Activated naive CD8-positive, alpha-beta T cell treated with anti-CD3 and anti-CD28 coated beads, Interleukin-2, amount 50 U/mL, for 24 hours (primary cell): ENCODE measurements at regions not wholly inside any gene's neighbourhood (a gene's known extent, or its start where the extent isn't known, plus 50 kb on each side); places are given as distances from the start of the nearest gene placed in this dataset.

Source experiments
- ATAC-seq: fragments of 150-1000 bp; cut with Tn5 transposase; one replicate; pipeline ENCODE4 v1.10.0; 2021
- DNase-seq: peaks from one replicate; pipeline ENCODE4 v3.0.0; 2021
- H3K27ac Mint-ChIP-seq: one replicate; pipeline ENCODE4 v1.8.0; 2021; ENCODE audit warnings: mild to moderate bottlenecking, mixed read lengths
- H3K27me3 Mint-ChIP-seq: one replicate; pipeline ENCODE4 v1.8.0; 2021; ENCODE audit warnings: mixed read lengths
- H3K36me3 Mint-ChIP-seq: one replicate; pipeline ENCODE4 v1.8.0; 2021; ENCODE audit warnings: low read depth, mixed read lengths
- H3K4me1 Mint-ChIP-seq: one replicate; pipeline ENCODE4 v1.8.0; 2021; ENCODE audit warnings: mixed read lengths
- H3K4me3 Mint-ChIP-seq: one replicate; pipeline ENCODE4 v1.8.0; 2021; ENCODE audit warnings: mild to moderate bottlenecking, moderate library complexity, mixed read lengths
- H3K9me3 Mint-ChIP-seq: one replicate; pipeline ENCODE4 v1.8.0; 2021; ENCODE audit warnings: mixed read lengths

DNA sequence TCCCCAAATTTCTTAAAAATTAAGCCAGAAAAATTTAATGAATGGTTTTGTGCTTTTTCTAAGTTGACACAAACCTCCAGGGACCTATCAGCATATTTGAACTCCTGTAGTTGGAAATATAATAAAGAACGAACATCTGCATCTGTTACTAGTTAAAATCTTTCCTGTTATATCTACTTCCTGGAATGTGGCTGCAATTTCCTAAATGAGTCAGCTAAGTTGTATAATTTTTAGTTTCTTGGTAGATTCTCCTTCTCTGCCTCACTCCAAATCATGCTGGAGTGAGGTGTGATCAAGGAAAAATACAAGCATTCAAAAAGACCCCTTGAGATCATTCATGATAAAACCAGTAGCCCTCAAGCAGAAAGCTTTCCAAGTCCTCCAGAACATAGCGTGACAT lies 106.2 kb upstream of the MCTP2 start:
- H3K9me3 Mint-ChIP-seq = no peaks in the 10 kb centered on the region
- ATAC-seq (no peak), DNase-seq (no peak)
- no peaks in the 10 kb centered on the region for H3K36me3 Mint-ChIP-seq
- no peak overlapping the region for H3K27ac Mint-ChIP-seq
- no peak overlapping the region for H3K4me3 Mint-ChIP-seq
- H3K4me1 Mint-ChIP-seq = no peaks in the 10 kb centered on the region
- peaks cover 3% of the 10 kb centered on the region for H3K27me3 Mint-ChIP-seq

DNA sequence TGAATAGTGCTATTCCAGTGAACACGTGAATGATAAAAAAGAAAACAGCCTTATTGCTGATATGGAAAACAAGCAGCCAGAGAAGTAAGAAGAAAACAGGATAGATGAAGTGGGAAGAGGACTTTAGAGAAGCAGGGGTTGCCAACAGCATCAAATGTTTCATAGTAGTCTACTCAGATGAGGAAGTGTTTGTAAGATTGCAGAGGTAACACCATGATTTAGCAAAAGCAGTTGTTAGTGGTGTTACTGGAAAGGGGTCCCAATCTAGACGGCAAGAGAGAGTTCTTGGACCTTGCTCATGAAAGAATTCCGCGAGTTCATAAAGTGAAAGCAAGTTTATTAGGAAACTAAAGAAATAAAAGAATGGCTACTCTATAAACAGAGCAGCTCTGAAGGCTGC lies 108.8 kb upstream of the MCTP2 start:
- H3K36me3 Mint-ChIP-seq = no peaks in the 10 kb centered on the region
- H3K27ac Mint-ChIP-seq = no peak overlapping the region
- no peaks in the 10 kb centered on the region for H3K4me1 Mint-ChIP-seq
- DNase-seq = no peak
- H3K4me3 Mint-ChIP-seq = no peak overlapping the region
- ATAC-seq = no peak
- no peaks in the 10 kb centered on the region for H3K9me3 Mint-ChIP-seq
- no peaks in the 10 kb centered on the region for H3K27me3 Mint-ChIP-seq

DNA sequence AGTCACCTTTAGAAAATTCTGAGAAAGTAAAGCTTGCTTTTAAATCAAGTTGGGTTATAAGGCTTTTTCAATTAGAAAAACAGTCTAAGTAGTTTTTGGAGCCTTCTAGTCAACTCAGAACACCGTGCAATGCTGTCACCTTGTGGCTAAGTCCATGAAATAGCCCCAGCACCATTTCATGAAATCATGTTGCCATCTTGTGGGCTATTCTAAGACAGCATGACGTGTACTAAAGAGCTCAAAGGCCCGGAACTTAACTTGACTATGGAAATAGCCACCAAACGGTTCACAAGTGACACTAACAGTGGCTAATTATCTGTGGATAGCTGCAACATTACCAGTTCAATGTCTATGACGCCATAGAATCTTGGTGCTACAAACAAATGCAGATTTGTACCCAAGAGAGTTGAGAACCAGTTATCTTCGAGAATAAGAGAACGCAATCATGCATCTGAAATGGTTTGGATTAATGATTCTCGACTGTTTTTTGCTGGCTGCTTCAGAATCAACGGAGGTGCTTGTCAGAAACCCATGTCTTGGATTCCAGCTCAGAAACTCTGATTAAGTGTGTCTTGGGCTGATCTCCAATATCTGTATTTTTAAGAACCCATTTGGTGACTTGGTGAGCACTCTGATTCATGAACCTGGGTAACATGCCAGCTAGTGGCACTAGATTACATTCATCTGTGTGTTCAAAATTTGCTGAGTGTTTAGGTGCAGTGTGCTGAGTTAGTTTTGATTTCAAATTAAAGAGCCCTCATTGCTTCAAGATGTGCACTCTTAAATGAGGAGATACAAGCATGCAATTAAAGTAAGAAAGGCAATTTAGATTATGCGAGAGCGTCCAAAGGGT lies 111.2 kb upstream of the MCTP2 start:
- no peaks in the 10 kb centered on the region for H3K4me1 Mint-ChIP-seq

DNA sequence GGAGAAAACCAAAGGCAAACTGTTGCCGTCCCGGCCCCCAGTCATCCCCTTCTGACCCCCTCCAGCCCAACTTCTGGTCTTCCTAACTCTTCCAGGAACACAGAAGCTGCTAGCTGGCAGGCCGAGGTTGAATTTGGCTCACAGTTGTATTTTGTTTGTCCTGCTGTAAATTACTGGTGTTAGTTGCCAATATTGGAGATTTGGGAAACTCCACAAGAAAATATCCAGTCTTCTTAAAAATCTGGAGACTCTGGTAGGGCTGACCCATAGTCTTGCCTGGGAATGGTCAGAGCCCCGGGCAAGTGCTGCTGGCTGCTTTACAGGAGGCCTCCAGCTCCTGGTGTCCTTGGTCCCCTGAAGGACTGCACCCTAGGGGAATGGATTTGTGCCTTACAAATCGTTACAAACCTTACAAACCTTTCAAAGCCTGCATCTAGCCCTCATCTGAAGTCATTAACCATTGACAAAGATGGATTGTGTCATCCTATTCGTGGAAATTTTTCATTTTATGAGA lies 112.0 kb upstream of the MCTP2 start:
- Mint-ChIP-seq H3K4me3 (no peak overlapping the region), H3K9me3 (no peaks in the 10 kb centered on the region), H3K4me1 (no peaks in the 10 kb centered on the region), H3K27me3 (no peaks in the 10 kb centered on the region), H3K36me3 (no peaks in the 10 kb centered on the region), H3K27ac (no peak overlapping the region)
- no peak for DNase-seq
- ATAC-seq = no peak

More for the DNA sequence above, 111.2 kb upstream of the MCTP2 start:
- no peaks in the 10 kb centered on the region for H3K9me3 Mint-ChIP-seq
- H3K36me3 Mint-ChIP-seq = no peaks in the 10 kb centered on the region
- DNase-seq (peak; percentile 16), ATAC-seq (peak; percentile 92)
- no peaks in the 10 kb centered on the region for H3K27me3 Mint-ChIP-seq
- H3K4me3 Mint-ChIP-seq = no peak overlapping the region
- H3K27ac Mint-ChIP-seq = no peak overlapping the region

DNA sequence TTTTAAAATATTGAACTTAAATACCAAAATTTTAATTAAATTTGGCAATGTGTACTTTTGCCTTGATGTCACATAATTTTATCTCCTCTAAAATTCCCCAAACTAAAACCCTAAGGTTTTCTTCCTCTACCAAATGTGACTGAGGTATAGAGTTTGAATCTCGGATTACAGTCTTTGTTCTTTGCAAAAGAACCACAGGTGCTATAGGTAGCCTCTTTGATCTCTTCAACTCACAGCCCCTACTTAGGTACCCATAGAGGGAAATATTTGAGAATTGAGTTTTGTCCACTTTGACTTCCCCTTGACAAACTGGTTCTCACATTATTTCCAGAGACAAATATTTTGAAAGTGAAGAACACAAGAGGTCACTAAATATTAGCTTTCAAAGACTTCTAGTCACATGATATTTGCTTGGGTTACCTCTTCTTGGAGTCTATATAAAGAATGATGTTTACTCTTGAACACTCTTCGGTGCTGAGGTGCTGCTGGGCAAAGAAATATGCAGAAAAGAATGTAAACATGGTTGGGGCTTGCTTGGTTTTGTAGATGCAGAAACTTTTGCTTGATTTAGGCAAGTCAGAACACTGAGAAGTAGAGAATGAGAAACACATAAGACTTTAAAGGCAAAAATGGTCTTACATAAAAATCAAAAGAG lies 120.8 kb upstream of the MCTP2 start:
- Mint-ChIP-seq H3K27ac (no peak overlapping the region), H3K4me1 (no peaks in the 10 kb centered on the region), H3K27me3 (peaks cover 14% of the 10 kb centered on the region), H3K4me3 (no peak overlapping the region), H3K36me3 (no peaks in the 10 kb centered on the region), H3K9me3 (no peaks in the 10 kb centered on the region)
- no peak for ATAC-seq
- DNase-seq = no peak

DNA sequence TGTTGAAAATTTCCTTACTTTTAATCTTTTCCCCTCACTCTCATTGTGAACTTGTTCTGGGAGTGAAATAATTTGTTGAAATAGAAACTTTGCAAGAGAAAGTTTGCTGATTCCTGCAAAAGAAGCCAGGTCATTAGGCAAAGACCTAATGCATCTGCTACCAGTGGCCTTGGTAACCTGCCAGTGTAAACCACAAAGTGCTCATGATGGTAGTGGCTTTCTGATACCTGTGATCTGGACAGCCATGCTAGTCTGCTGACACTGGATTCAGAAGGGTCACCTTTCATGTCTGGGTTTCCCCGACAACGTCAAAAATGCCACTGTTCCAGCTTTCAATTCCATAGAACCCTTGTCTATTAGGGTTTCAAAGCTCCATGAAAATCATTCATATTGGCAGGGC lies 123.7 kb upstream of the MCTP2 start:
- Mint-ChIP-seq H3K4me3 (no peak overlapping the region), H3K27me3 (peaks cover 12% of the 10 kb centered on the region), H3K4me1 (no peaks in the 10 kb centered on the region), H3K9me3 (no peaks in the 10 kb centered on the region), H3K27ac (no peak overlapping the region), H3K36me3 (no peaks in the 10 kb centered on the region)
- ATAC-seq (no peak), DNase-seq (no peak)

DNA sequence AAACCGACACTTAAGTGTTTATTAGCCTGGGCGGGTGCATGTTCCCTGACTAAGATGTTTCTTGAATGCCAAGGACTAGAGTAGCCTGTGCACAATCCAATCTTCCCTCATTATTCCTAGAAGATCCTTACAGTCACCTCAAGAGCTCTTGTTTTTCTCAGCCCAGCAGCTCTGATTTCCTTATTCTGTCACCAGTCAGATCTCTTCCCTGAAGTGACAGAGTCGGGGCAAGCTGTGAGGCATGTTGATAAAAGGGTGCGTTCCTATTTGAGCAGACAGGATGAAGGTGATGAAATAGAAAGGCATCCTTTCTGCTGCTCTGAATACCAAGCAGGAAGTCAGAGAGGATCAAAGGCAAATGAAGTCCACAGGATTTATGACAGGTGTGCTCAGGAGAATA lies 125.6 kb upstream of the MCTP2 start:
- no peaks in the 10 kb centered on the region for H3K9me3 Mint-ChIP-seq
- no peaks in the 10 kb centered on the region for H3K4me1 Mint-ChIP-seq
- H3K27ac Mint-ChIP-seq = no peak overlapping the region
- DNase-seq (no peak), ATAC-seq (no peak)
- H3K27me3 Mint-ChIP-seq = peaks cover 11% of the 10 kb centered on the region
- H3K4me3 Mint-ChIP-seq = no peak overlapping the region
- H3K36me3 Mint-ChIP-seq = no peaks in the 10 kb centered on the region

DNA sequence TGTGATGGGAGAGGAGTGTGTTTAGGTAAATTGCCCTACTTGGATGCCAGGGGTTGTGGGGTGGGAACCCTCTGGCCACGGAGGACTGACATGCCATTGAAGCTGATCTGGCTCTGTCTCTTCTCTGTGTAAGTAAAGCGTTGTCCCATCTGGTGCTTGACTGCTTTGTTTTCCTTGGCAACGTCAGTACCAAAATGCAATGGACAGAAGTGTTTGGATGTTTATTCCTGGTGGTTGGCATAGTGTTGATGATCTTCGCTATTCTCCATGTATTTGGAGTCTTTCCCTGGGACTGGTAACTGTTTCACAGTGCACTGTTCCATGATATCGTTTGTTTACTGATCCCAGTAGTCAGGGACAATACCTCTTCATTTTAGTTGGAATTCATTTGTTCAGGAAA lies 130.5 kb upstream of the MCTP2 start:
- H3K27ac Mint-ChIP-seq = no peak overlapping the region
- no peaks in the 10 kb centered on the region for H3K4me1 Mint-ChIP-seq
- no peaks in the 10 kb centered on the region for H3K36me3 Mint-ChIP-seq
- ATAC-seq (no peak), DNase-seq (no peak)
- peaks cover 11% of the 10 kb centered on the region for H3K27me3 Mint-ChIP-seq
- no peaks in the 10 kb centered on the region for H3K9me3 Mint-ChIP-seq
- H3K4me3 Mint-ChIP-seq = no peak overlapping the region

DNA sequence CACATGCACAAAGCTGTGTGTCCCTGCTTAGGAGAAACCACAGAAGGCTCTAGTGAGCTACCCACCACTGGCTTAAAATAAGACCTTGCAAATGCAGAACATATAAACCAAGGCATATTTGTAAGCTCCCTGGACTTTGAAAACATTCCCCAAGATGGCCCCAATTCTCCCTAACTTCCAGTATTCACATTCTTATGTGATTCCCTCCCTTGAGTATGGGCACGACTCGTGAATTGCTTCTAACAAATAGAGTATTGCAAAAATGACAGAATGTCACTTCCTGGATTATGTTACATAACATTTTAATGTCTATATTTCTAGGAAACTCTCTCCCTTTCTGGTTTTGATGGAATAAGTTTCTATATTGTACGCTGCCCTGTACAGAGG lies 131.8 kb upstream of the MCTP2 start:
- H3K9me3 Mint-ChIP-seq = no peaks in the 10 kb centered on the region
- no peaks in the 10 kb centered on the region for H3K36me3 Mint-ChIP-seq
- no peaks in the 10 kb centered on the region for H3K4me1 Mint-ChIP-seq
- DNase-seq = no peak
- H3K4me3 Mint-ChIP-seq = no peak overlapping the region
- peaks cover 6% of the 10 kb centered on the region for H3K27me3 Mint-ChIP-seq
- ATAC-seq = no peak
- no peak overlapping the region for H3K27ac Mint-ChIP-seq

DNA sequence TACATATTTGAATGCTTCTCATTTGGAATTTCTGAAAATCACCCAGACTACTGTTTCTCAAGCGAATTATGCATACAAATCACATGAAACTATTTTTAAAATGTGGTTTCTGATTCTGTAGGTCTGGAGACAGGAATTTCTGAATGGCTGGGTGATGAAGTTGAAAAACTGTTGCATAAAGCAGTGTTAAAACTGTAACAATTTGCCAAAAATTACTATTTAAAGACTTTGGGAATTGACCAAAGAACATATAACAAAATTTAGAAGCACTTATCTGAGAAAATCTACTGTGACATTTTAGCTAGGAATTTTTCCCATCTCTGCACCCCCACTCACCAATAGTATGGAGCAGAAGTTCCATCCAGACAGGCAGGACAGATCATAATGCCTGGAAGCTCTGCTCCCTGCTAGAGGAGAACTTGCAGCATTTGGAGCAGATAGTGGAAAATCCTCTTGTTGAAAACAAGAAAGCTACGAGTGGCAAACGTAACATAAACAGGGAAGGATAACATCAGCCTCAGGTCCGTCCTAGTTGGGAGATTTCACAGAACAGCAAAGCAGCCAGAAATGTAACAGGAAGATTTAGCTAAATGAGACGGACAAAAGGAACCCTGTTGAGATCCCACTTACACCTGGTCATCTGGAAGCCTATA lies 132.3 kb upstream of the MCTP2 start:
- H3K9me3 Mint-ChIP-seq = no peaks in the 10 kb centered on the region
- H3K27me3 Mint-ChIP-seq = peaks cover 6% of the 10 kb centered on the region
- DNase-seq (no peak), ATAC-seq (no peak)
- H3K36me3 Mint-ChIP-seq = no peaks in the 10 kb centered on the region
- H3K4me1 Mint-ChIP-seq = no peaks in the 10 kb centered on the region
- no peak overlapping the region for H3K27ac Mint-ChIP-seq
- no peak overlapping the region for H3K4me3 Mint-ChIP-seq

DNA sequence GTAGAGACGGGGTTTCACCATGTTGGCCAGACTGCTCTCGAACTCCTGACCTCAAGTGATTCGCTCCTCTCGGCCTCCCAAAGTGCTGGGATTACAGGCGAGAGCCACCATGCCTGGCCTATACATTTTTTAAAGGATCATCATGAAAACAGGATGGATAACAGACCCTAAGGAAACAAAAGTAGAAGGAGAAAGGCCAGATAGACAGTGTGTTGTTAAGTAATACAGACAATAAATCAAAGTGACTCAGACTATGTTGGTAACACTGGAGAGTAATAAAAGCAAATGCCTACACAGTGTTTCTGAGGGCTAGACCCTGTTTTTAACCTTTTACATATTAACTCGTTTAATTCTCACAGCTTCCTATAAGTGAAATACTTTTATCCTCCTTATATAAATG lies 133.8 kb upstream of the MCTP2 start:
- H3K27ac Mint-ChIP-seq = no peak overlapping the region
- H3K9me3 Mint-ChIP-seq = no peaks in the 10 kb centered on the region
- H3K36me3 Mint-ChIP-seq = no peaks in the 10 kb centered on the region

DNA sequence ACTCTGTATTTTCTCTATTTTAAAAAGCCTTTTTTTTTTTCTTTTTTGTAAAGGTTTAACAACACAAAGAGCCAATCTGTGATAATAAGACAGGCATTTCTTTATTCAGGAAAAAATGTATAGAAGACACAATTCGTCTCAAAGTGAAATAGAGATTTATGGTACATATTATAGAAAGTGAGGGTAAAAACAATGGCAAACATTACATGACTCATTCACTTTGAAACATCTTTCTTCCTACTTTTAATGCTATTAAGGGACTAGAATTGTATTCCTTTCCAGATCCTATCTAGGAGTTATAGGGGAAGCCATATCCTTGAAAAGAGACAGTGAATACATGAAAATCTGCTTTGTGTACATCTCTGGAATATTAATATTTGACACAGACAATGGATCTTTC lies 137.1 kb upstream of the MCTP2 start:
- Mint-ChIP-seq H3K27me3 (peaks cover 4% of the 10 kb centered on the region), H3K4me3 (no peak overlapping the region), H3K9me3 (no peaks in the 10 kb centered on the region), H3K4me1 (no peaks in the 10 kb centered on the region), H3K36me3 (no peaks in the 10 kb centered on the region), H3K27ac (no peak overlapping the region)
- no peak for ATAC-seq
- no peak for DNase-seq

More for the DNA sequence above, 133.8 kb upstream of the MCTP2 start:
- no peak overlapping the region for H3K4me3 Mint-ChIP-seq
- H3K27me3 Mint-ChIP-seq = peaks cover 2% of the 10 kb centered on the region
- DNase-seq (no peak), ATAC-seq (no peak)
- H3K4me1 Mint-ChIP-seq = no peaks in the 10 kb centered on the region

DNA sequence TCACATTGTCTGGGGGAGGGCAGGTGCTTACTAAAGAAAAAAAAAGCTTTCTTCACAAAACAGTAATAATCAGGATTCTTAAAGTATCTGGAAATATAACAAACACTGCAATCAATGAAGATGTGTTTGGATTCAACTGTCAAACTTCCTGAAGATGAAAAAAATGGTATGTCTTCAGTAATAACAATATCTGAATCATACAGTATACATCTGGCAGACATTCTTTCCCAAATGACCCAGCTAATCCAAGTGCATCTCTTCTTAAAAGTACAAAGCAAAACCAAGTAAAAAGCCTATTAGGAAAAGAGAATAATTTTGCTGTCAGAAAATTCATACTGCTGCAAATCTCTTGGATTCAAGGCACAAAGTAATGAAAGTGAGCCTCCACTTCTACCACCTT lies 145.0 kb upstream of the MCTP2 start:
- no peak for DNase-seq
- Mint-ChIP-seq H3K36me3 (no peaks in the 10 kb centered on the region), H3K27me3 (peaks cover 2% of the 10 kb centered on the region), H3K9me3 (no peaks in the 10 kb centered on the region), H3K4me3 (no peak overlapping the region), H3K27ac (no peak overlapping the region), H3K4me1 (no peaks in the 10 kb centered on the region)
- ATAC-seq = no peak

DNA sequence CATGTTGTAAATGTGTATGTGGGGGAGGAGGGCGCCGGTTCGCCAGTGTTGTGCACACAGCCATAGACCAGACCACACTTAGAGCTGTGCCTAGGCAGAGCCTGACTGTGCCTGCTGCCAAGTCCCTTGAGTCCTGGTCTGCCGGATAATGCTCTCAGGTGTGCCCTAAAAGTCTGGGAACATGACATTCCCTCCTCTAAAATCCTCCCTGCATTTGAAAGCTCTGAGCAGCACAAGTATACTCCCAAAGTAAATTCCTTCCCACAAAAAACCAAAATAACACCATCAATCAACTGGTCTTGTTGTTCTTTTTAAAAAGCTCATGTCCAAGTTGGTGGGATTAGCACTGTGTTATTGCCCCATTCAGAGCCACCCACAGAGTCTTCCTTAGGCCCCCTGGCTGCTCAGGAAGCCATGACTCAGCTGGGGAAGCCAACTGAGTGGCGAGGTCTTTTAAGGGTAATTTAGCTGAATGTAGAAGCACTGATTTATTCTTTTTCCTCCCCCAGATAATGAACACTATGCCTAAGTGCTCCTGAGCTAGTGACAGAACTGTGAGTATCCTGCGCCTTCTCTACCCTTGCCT lies 147.8 kb upstream of the MCTP2 start:
- DNase-seq = no peak
- no peak overlapping the region for H3K4me3 Mint-ChIP-seq
- H3K4me1 Mint-ChIP-seq = no peaks in the 10 kb centered on the region
- no peaks in the 10 kb centered on the region for H3K9me3 Mint-ChIP-seq
- no peaks in the 10 kb centered on the region for H3K36me3 Mint-ChIP-seq
- no peak overlapping the region for H3K27ac Mint-ChIP-seq
- no peak for ATAC-seq
- no peaks in the 10 kb centered on the region for H3K27me3 Mint-ChIP-seq

DNA sequence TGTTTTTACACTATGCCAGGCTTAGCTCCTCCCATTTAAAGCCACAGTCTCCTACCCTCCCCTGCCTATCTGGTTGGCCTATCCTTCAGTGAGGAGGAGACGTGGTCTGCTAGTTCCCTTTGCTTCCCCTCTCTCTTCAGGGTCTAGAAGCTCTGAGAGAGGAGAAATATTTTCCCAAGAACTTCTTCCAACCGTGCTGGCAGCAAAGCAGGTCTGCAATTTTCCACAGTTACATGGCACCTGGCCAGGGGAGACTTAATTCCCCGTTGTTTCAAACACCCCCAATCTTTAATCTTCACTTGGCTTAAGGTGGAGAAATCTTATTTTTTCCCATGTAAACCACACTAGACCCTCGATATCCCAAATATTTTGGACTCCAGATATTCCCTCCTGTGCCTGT lies 149.5 kb upstream of the MCTP2 start:
- DNase-seq = no peak
- Mint-ChIP-seq H3K36me3 (no peaks in the 10 kb centered on the region), H3K27me3 (no peaks in the 10 kb centered on the region), H3K9me3 (no peaks in the 10 kb centered on the region), H3K4me1 (no peaks in the 10 kb centered on the region), H3K4me3 (no peak overlapping the region), H3K27ac (no peak overlapping the region)
- ATAC-seq = no peak
